ENCODE measurements at regions not wholly inside any gene's neighbourhood (a gene's known extent, or its start where the extent isn't known, plus 50 kb on each side); places are given as distances from the start of the nearest gene placed in this dataset.

- Histone ChIP-seq H4K20me1 (ENCODE audit: insufficient read depth) (no peaks in the 10 kb centered on the region), H3K79me2 (ENCODE audit: insufficient read depth, low read depth) (no peaks in the 10 kb centered on the region), H3K4me2 (no peak overlapping the region), H3K4me3 (IDR thresholded peaks at IDR 0.05; ENCODE audit: insufficient read depth, low read depth, low read length) (no peak overlapping the region), H3K27me3 (ENCODE audit: insufficient read depth, low read depth) (no peaks in the 10 kb centered on the region), H2AFZ (ENCODE audit: low read depth) (no peak overlapping the region), H3K36me3 (ENCODE audit: insufficient read depth) (no peaks in the 10 kb centered on the region), H3K4me1 (ENCODE audit: low read depth, poor library complexity, severe bottlenecking) (no peaks in the 10 kb centered on the region), H3K27ac (no peak overlapping the region), H3K9ac (no peak overlapping the region)
- TF ChIP-seq CTCF (conservative IDR thresholded peaks at IDR 0.05; ENCODE audit: low read depth, low read length) = no peak
Observed at GRCh38 chr7:68474661-68475216, 1123.5 kb upstream of the AUTS2 start.

DNA sequence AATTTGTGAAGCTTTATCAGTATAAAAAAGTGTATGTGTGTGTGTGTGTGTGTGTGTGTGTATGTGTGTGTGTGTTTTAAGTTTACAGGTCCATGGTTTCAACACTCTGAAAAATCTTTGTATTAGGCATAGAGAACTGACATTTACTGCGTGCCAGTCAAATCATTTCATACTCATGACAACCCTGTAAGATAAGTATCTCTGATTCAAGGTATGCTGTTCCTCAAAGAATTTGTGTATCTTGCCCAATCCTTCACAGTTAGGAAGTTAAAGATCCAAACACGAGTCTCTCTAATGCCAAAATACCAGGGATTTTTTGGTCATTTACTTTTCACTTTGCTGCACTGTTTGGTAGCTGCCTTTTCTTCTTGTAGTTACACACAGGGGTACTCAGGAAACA is 1121.3 kb upstream of the AUTS2 start:
- Histone ChIP-seq H3K9ac (no peak overlapping the region), H3K4me3 (IDR thresholded peaks at IDR 0.05; ENCODE audit: insufficient read depth, low read depth, low read length) (no peak overlapping the region), H3K79me2 (ENCODE audit: insufficient read depth, low read depth) (no peaks in the 10 kb centered on the region), H3K27ac (no peak overlapping the region), H3K4me1 (ENCODE audit: low read depth, poor library complexity, severe bottlenecking) (no peaks in the 10 kb centered on the region), H3K36me3 (ENCODE audit: insufficient read depth) (no peaks in the 10 kb centered on the region), H3K4me2 (no peak overlapping the region), H2AFZ (ENCODE audit: low read depth) (no peak overlapping the region), H4K20me1 (ENCODE audit: insufficient read depth) (no peaks in the 10 kb centered on the region), H3K27me3 (ENCODE audit: insufficient read depth, low read depth) (no peaks in the 10 kb centered on the region)
- TF ChIP-seq CTCF (conservative IDR thresholded peaks at IDR 0.05; ENCODE audit: low read depth, low read length) = no peak

GRCh38 chr7:68478326-68478725 is 1119.9 kb upstream of the AUTS2 start:
- no peak overlapping the region for H2AFZ ChIP-seq (ENCODE audit: low read depth)
- no peak overlapping the region for H3K4me2 ChIP-seq
- no peak for TF ChIP-seq CTCF (conservative IDR thresholded peaks at IDR 0.05; ENCODE audit: low read depth, low read length)
- H3K4me3 ChIP-seq (IDR thresholded peaks at IDR 0.05; ENCODE audit: insufficient read depth, low read depth, low read length) = no peak overlapping the region
- H4K20me1 ChIP-seq (ENCODE audit: insufficient read depth) = no peaks in the 10 kb centered on the region
- H3K27me3 ChIP-seq (ENCODE audit: insufficient read depth, low read depth) = no peaks in the 10 kb centered on the region
- no peaks in the 10 kb centered on the region for H3K4me1 ChIP-seq (ENCODE audit: low read depth, poor library complexity, severe bottlenecking)
- H3K79me2 ChIP-seq (ENCODE audit: insufficient read depth, low read depth) = no peaks in the 10 kb centered on the region
- no peaks in the 10 kb centered on the region for H3K36me3 ChIP-seq (ENCODE audit: insufficient read depth)
- H3K9ac ChIP-seq = no peak overlapping the region
- no peak overlapping the region for H3K27ac ChIP-seq

DNA sequence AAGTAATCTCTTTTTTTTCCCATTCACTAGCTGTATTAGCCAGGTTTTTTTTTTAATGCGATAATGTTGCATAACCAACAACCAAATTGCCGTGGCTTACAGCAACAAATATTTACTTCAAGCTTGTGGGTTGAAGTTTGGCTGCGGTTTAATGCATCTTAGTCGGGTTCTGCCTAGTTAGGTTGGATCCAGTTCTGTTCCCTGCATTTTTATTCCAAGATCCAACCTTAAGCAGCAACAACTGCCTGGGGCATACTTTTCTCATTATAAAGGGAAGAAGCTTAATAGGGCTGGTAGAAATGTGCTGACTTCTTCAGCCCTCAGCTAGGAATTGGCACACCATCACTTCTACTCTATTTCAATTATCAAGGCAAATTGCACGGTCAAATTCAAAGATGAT is 1115.5 kb upstream of the AUTS2 start:
- Histone ChIP-seq H3K27ac (no peak overlapping the region), H3K9ac (no peak overlapping the region), H3K79me2 (ENCODE audit: insufficient read depth, low read depth) (no peaks in the 10 kb centered on the region), H2AFZ (ENCODE audit: low read depth) (no peak overlapping the region), H3K36me3 (ENCODE audit: insufficient read depth) (no peaks in the 10 kb centered on the region), H3K4me3 (IDR thresholded peaks at IDR 0.05; ENCODE audit: insufficient read depth, low read depth, low read length) (no peak overlapping the region), H3K27me3 (ENCODE audit: insufficient read depth, low read depth) (no peaks in the 10 kb centered on the region), H3K4me1 (ENCODE audit: low read depth, poor library complexity, severe bottlenecking) (no peaks in the 10 kb centered on the region), H4K20me1 (ENCODE audit: insufficient read depth) (no peaks in the 10 kb centered on the region), H3K4me2 (no peak overlapping the region)
- TF ChIP-seq CTCF (conservative IDR thresholded peaks at IDR 0.05; ENCODE audit: low read depth, low read length) = no peak
